Activated CD8-positive, alpha-beta memory T cell treated with anti-CD3 and anti-CD28 coated beads, Interleukin-2, amount 10 ng/mL, durations not matched to agents 7 days and 5 days (primary cell): ENCODE measurements at regions not wholly inside any gene's neighbourhood (a gene's known extent, or its start where the extent isn't known, plus 50 kb on each side); places are given as distances from the start of the nearest gene placed in this dataset.
"Not testable (repeated sequence)": the region's sequence is repeated elsewhere in the genome, so short reads cannot be mapped to it uniquely, and the experiment has no call there.

Experiments
- ATAC-seq: fragments of 150-1000 bp; cut with Tn5 transposase; one replicate; pipeline ENCODE4 v1.10.0; 2021; ENCODE audit warnings: moderate library complexity
- CTCF ChIA-PET: fragments of 350-600 bp; sonication (Branson Sonifier 250); formaldehyde crosslinking; loops from one replicate; lab custom pipeline; 2021; ENCODE audit warnings: antibody characterized with exemption; lab: Charles Lee
- DNase-seq: peaks from one replicate; pipeline ENCODE4 v3.0.0-alpha.2; 2020
- H3K27ac Mint-ChIP-seq: one replicate; pipeline ENCODE4 v1.8.0; 2021; ENCODE audit warnings: mild to moderate bottlenecking, mixed read lengths
- H3K27me3 Mint-ChIP-seq: one replicate; pipeline ENCODE4 v1.8.0; 2021; ENCODE audit warnings: mixed read lengths
- H3K36me3 Mint-ChIP-seq: one replicate; pipeline ENCODE4 v1.8.0; 2021; ENCODE audit warnings: mild to moderate bottlenecking, mixed read lengths
- H3K4me1 Mint-ChIP-seq: one replicate; pipeline ENCODE4 v1.8.0; 2021; ENCODE audit warnings: mixed read lengths
- H3K4me3 Mint-ChIP-seq: one replicate; pipeline ENCODE4 v1.8.0; 2021; ENCODE audit warnings: mild to moderate bottlenecking, moderate library complexity, mixed read lengths
- H3K9me3 Mint-ChIP-seq: one replicate; pipeline ENCODE4 v1.8.0; 2022; ENCODE audit warnings: low read depth, mixed read lengths

DNA sequence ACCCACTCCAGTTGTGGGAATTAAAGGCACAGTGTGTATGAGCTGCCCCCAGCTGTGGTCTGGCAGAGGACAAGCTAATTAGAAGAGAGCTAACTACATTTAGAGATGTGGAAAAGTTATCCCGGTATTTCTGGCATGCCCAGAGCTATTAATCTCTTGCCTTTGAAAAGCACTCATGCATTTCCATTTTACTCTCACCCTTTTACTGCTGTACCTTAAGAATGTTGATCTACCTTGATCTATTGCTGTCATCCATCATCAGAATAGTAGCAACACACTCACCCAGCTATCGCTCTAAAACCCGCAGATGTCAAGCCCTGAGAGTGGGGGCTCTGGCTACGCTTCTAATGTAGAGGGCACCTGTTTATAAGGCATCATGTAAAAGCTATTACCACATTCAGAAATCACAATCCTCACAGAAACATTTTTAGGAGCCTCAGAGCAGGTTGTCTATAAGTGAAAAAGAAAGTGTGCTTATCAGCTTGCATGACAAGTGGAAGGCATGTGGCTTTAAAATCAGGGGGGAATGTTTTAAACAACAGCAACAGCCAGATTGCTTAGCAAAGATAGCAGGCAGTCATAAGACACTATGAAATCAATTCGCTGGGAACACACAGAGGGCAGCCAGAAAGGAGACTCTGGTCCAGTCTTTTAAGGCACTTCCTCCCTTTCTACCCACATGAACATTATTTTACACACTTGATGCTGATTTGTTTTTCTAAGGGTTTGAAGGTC, 224.2 kb upstream of the IRS2 start:
- Mint-ChIP-seq H3K36me3 (no peaks in the 10 kb centered on the region), H3K4me1 (no peaks in the 10 kb centered on the region), H3K27ac (no peak overlapping the region), H3K27me3 (no peaks in the 10 kb centered on the region), H3K4me3 (no peak overlapping the region), H3K9me3 (no peaks in the 10 kb centered on the region)
- ATAC-seq (no peak), DNase-seq (no peak)
- CTCF ChIA-PET = no interaction called here

DNA sequence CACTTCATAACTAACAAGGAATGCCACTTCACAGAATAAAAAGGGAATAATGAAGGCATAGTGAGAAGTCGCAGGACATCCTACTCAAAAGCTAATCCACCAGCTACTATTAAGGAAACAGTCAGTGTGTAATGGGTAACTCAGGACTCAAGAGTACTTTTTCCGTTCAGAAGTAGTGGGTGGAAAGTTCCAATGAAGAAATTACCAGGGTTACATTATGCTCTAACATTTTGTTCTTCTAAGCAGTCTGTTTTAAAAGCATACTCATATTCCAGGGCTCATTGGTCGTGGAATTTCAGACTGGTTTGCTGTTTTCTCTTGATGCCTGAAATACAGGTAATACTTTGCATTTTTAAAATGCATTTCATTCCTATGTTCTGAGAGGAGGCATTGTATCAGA, 222.4 kb upstream of the IRS2 start:
- CTCF ChIA-PET = no interaction called here
- H3K4me1 Mint-ChIP-seq = no peaks in the 10 kb centered on the region
- no peak for ATAC-seq
- no peak overlapping the region for H3K27ac Mint-ChIP-seq
- H3K36me3 Mint-ChIP-seq = no peaks in the 10 kb centered on the region
- no peak overlapping the region for H3K4me3 Mint-ChIP-seq
- DNase-seq = no peak
- H3K27me3 Mint-ChIP-seq = no peaks in the 10 kb centered on the region
- no peaks in the 10 kb centered on the region for H3K9me3 Mint-ChIP-seq

DNA sequence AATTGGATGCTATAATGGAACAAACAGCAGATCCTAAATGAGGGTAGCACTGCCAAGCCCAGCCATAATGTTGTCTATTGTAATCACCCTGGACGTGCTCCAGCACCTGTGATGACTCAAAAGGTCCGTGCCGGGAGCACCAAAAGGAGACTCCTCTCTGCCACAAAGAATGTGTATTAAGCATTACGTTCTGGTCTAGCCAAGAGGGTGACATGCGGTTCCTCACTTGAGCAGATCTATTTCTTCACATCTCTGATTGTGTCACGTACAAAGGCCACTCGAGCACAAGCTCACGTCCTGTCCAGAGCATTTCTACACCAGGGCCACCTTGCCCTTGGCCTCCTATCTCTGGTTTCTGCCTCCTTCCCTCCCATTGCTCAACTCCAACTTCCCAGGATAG, 219.9 kb upstream of the IRS2 start:
- ATAC-seq = no peak
- CTCF ChIA-PET = no interaction called here
- H3K9me3 Mint-ChIP-seq = no peaks in the 10 kb centered on the region

DNA sequence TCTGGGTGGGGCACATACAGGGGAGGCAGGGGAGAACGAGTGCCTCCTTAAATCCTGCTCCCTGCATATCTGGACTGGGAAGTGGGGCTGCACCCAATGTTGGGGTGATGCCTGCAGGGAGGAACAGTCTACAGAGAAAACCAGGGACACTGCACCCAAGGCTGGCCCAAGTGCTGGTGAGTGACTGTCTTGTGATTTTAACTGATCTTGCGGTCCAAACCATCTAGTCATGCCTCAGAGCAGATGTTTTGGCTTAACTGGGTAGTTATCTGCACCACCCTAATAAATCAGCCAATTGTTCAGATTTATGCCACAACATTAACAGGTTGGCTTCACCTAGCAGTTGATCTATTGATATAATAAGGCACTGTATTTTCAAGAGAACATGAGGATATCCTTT, 219.2 kb upstream of the IRS2 start:
- Mint-ChIP-seq H3K9me3 (no peaks in the 10 kb centered on the region), H3K27me3 (no peaks in the 10 kb centered on the region), H3K27ac (no peak overlapping the region), H3K36me3 (no peaks in the 10 kb centered on the region), H3K4me1 (no peaks in the 10 kb centered on the region), H3K4me3 (no peak overlapping the region)
- DNase-seq (no peak), ATAC-seq (no peak)
- CTCF ChIA-PET = no interaction called here

More for the DNA sequence above, 219.9 kb upstream of the IRS2 start:
- Mint-ChIP-seq H3K27ac (no peak overlapping the region), H3K4me3 (no peak overlapping the region), H3K4me1 (no peaks in the 10 kb centered on the region), H3K36me3 (no peaks in the 10 kb centered on the region), H3K27me3 (no peaks in the 10 kb centered on the region)
- DNase-seq = no peak

DNA sequence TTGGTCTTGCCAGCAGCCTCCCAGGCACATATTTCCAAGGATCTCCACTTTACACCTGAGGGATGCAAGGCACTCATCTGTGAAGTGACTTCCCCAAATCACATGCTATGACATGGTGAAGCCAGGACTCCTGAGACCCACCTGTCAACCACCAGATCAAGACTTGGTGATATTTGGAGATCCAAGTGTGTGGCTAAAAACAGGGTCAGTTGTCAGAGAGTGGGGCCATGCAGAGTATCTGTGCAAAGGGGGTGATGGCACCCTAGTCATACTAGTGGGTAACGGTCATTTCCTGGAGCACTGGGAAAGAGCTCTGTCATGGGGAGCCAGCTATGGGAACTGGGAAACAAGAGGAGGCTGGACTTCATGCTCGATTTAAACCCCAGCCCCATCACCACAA, 218.4 kb upstream of the IRS2 start:
- Mint-ChIP-seq H3K4me1 (no peaks in the 10 kb centered on the region), H3K36me3 (no peaks in the 10 kb centered on the region), H3K9me3 (no peaks in the 10 kb centered on the region), H3K4me3 (no peak overlapping the region), H3K27ac (no peak overlapping the region), H3K27me3 (no peaks in the 10 kb centered on the region)
- DNase-seq (no peak), ATAC-seq (no peak)
- CTCF ChIA-PET = no interaction called here

DNA sequence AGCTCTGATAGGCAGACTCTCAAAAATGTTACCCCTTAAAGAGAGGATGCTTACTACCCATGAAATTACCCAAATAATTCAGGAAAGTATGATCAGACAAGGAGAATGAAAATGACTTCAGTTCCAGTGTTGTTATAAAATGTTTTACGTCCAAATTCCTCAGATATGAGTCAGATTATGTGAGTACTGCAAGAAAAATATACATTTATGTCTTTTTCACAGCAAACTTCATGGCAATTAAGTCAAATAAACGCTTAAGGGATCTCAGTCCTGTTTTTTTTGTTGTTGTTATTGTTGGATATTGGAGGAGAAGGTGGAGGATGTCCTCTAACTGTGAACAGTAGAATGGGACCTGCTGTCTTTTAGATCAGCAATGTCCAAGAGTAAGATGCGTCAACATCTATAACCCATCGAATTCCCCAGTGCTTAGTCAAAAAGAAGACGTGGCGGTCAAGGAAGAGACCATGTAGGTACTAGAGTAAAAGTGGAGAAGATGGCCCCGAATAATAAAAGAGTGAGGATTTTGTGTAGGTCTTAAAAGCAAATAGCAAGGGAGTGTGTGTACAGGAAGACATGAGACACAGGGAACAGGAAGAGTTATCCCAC, 215.4 kb upstream of the IRS2 start:
- Mint-ChIP-seq H3K27ac (no peak overlapping the region), H3K36me3 (no peaks in the 10 kb centered on the region), H3K4me1 (no peaks in the 10 kb centered on the region), H3K4me3 (no peak overlapping the region), H3K27me3 (no peaks in the 10 kb centered on the region), H3K9me3 (no peaks in the 10 kb centered on the region)
- DNase-seq (no peak), ATAC-seq (no peak)
- CTCF ChIA-PET = no interaction called here

DNA sequence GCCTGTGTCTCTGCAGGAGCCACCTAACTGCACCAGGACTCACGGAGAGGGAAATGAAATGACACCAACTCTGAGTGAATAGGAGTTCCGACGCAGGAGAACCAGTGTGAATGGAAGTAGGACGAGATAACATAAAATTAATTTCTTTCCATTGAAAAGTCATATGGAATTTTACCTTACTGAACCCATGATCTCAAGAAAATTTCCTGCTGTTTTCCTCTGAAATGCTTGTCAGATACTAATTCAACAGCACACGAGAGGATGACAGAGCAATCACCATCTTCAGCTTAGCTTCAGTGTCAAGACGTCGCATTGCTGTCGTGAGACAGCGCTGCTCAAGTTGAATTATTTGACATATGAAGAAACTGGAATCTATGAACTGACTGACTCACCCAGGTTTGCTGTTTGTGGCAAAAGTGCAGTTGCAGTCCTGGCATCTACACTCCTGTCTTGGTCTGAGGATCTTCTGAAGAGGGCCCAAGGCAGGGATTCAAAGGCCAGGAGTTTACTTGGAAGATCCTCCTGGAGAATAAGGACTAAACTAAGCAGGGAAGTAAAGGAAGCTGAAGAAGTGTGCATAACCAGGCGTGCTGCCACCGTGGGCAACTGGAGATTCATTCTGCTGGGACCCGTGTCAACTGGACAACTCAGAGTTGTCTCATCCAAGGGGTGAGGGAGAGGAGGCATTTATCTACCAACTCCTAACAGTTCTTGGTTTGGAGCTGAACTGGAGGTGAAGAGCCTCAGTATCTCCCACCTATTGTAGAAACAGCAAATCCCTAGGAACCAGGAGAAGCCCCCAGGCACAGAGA, 214.4 kb upstream of the IRS2 start:
- Mint-ChIP-seq H3K36me3 (no peaks in the 10 kb centered on the region), H3K27ac (no peak overlapping the region), H3K9me3 (no peaks in the 10 kb centered on the region), H3K4me3 (no peak overlapping the region), H3K4me1 (no peaks in the 10 kb centered on the region), H3K27me3 (no peaks in the 10 kb centered on the region)
- CTCF ChIA-PET = no interaction called here
- DNase-seq (no peak), ATAC-seq (no peak)

DNA sequence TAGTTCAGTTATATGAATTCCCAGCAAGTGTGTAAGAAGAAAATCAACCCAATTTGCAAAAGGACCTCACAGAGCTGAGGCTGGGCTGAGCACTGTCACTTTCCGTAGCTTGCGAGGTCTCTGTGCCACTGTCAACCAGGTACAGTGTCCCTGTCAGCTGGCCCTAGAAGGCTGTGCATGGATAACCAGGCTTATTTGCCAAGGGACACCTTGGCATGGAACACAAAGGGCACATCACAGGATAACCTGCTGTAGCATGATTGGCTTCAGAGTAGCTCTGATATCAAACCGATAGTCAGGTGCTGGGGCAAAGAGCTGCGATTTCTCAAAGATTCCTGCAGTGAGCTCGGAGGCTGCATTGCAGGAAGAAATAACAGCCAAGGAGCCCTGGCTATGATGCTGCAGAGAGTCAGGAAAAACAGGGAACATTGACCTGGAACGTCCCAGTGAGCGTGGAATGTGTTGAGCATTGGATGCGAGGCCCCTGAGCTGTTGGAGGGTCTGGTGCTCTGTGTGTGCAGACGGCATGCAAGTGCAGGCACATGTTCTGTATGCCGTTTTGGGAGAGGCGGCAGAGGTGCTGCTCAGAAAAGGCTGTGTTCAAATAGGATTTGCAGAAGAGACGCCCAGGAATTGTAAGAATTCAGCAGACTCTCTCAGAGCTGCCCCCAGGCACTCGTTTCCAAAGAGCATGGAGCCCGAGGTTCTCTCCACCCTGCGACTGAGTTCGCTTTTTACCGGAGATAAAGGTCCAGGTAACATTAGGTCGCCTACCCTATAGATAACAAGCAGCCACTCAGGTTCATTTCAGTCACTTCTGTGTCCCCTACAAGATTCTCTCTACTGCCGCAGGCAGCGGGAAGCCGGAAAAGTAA, 213.5 kb upstream of the IRS2 start:
- no peak overlapping the region for H3K4me3 Mint-ChIP-seq

DNA sequence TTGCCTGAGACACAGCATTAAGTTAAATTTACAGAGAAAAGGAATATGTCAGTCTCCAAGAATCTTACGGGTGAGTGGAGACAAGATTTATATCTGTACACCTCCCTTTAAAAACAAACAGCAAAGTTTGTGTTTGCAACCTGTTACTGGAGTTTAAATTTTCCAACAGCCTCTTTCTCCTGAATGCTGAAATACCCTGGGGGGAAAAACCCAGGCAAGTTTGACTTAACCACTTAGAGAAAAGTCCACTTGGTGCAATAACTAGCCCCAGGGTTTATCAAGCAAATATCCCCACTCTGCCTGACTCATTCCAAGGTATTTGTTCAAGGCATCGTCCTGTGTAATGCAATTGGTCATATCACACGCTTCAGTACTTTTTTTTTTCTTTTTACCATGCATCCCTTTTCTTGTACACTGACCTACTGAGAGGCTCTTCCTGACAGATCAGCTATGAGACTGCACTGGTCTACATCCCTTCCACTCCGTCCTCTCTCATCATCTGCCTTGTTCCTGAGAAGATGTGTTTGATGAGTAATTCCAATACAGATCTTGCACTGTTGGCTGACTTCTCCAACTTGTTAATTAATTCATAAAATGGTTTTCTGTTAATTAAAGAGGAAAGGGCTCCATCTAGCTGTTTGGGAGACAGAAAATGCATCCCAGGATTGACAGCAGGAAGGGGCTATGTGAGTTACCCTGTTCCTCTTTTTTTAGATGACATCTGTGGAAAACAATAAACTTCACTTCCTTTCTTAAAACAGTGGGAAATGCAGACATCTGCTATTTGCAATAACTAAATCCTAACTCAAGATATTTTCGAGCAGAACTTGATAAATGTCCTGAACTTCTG, 212.5 kb upstream of the IRS2 start:
- H3K27me3 Mint-ChIP-seq = no peaks in the 10 kb centered on the region
- H3K36me3 Mint-ChIP-seq = no peaks in the 10 kb centered on the region
- no peak overlapping the region for H3K27ac Mint-ChIP-seq
- CTCF ChIA-PET = no interaction called here
- no peak for ATAC-seq
- no peaks in the 10 kb centered on the region for H3K9me3 Mint-ChIP-seq
- DNase-seq = no peak
- H3K4me1 Mint-ChIP-seq = no peaks in the 10 kb centered on the region
- no peak overlapping the region for H3K4me3 Mint-ChIP-seq

More for the DNA sequence above, 213.5 kb upstream of the IRS2 start:
- CTCF ChIA-PET = no interaction called here
- no peak for ATAC-seq
- H3K27me3 Mint-ChIP-seq = no peaks in the 10 kb centered on the region
- no peaks in the 10 kb centered on the region for H3K36me3 Mint-ChIP-seq
- H3K4me1 Mint-ChIP-seq = no peaks in the 10 kb centered on the region
- no peak for DNase-seq
- no peaks in the 10 kb centered on the region for H3K9me3 Mint-ChIP-seq
- no peak overlapping the region for H3K27ac Mint-ChIP-seq

DNA sequence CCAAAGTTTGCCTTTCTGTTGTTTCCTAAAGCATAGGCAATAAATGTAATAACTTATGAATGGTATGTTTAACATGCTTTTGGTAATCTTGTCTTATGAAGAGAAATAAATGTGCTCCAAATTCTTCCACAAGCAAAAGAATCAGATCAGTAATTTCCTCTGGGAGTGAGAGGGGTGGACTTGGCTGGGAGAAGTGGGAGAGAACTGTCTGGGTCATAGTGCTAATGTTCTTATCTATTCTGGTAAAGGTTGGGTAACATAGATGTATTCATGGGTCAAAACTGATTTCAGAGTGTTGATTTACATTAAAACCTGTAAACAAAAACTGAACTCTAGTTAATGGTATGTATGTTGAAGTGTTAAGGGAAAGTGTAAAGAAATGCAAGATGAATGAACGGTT, 211.7 kb upstream of the IRS2 start:
- no peaks in the 10 kb centered on the region for H3K9me3 Mint-ChIP-seq
- ATAC-seq (no peak), DNase-seq (no peak)
- no peaks in the 10 kb centered on the region for H3K27me3 Mint-ChIP-seq
- no peak overlapping the region for H3K4me3 Mint-ChIP-seq
- no peaks in the 10 kb centered on the region for H3K4me1 Mint-ChIP-seq
- no peak overlapping the region for H3K27ac Mint-ChIP-seq
- no peaks in the 10 kb centered on the region for H3K36me3 Mint-ChIP-seq
- CTCF ChIA-PET = no interaction called here

DNA sequence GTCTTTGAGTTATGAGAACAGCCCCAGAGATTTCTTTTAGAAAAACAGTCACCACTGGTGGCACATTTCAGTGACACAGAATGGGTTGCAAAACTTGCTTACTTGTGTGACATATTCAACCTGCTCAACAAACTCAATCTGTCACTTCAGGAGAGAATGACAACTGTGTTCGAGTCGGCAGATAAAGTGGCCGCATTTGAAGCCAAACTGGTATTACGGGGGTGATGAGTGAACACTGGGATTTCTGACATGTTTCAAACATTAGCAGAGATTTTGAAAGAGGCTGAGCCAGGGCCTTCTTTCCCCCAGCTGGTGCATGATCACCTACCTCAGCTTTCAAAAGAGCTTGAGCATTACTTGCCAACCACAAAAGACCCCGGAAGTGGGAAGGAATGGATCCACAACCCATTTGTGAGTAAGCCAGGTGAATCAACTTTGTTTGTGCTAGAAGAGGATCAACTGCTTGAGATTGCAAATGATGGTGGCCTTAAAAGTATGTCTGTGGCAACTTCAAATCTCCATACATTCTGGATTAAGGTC, 210.7 kb upstream of the IRS2 start:
- CTCF ChIA-PET, ATAC-seq, DNase-seq, H3K4me1 Mint-ChIP-seq, H3K36me3 Mint-ChIP-seq, H3K27ac Mint-ChIP-seq, H3K4me3 Mint-ChIP-seq, H3K9me3 Mint-ChIP-seq, H3K27me3 Mint-ChIP-seq: not testable (repeated sequence)

DNA sequence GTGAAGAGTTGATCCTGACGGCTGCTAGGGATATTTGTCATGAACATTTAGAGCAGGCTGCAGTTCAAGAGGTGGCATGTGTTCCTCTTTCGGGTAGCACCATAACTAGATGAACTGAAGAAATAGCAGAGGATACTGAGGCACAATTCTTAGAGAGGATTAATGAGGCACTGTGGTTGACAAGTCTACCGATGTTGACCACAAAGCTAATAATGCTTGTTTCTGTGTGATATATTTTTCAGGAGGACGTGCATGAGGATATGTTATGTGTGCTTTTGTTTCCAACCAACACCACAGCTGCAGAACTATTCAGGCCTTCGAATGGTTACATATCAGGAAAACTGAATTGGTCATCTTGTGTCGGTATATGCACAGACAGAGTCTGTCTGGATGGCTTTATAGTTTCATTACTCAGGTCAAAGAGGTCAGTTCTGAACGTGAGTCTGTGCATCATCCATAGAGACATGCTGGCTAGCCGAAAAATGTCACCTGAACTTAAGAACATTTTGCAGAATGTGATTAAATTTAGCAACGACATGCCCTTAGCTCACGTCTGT, 210.1 kb upstream of the IRS2 start:
- DNase-seq = no peak
- CTCF ChIA-PET = no interaction called here
- H3K4me3 Mint-ChIP-seq = no peak overlapping the region
- H3K27ac Mint-ChIP-seq = no peak overlapping the region
- no peaks in the 10 kb centered on the region for H3K9me3 Mint-ChIP-seq
- no peaks in the 10 kb centered on the region for H3K27me3 Mint-ChIP-seq
- H3K4me1 Mint-ChIP-seq = no peaks in the 10 kb centered on the region
- H3K36me3 Mint-ChIP-seq = no peaks in the 10 kb centered on the region
- no peak for ATAC-seq
